A549 (cell line): ENCODE measurements at regions not wholly inside any gene's neighbourhood (a gene's known extent, or its start where the extent isn't known, plus 50 kb on each side); places are given as distances from the start of the nearest gene placed in this dataset.

Experiments
- ATAC-seq, 2 experiments: fragments of 200-7000 bp in 1 of 2; fragments of >200 bp in 1 of 2; cut with Nextera tagmentation in 1 of 2; cut with Tn5 transposase in 1 of 2; 3 replicates each; pipeline versions ENCODE4 v1.8.0 to v1.9.1; 2018 to 2020; ENCODE audit warnings: mild to moderate bottlenecking in 1 of 2, moderate library complexity in 1 of 2
- CTCF ChIA-PET: fragments of 300-600 bp; sonication (Branson Sonifier 250); formaldehyde crosslinking; extraction: SDS; loops from one replicate; lab custom pipeline; 2021; ENCODE audit warnings: antibody characterized with exemption, inconsistent platforms; lab: Yijun Ruan, JAX
- POLR2A ChIA-PET: fragments of 350-600 bp; formaldehyde crosslinking; extraction: SDS; loops from one replicate; lab custom pipeline; 2021; ENCODE audit warnings: antibody characterized with exemption, inconsistent platforms; lab: Yijun Ruan, JAX
- DNase-seq, 2 experiments: peaks; one replicate each; pipeline versions ENCODE4 v3.0.0 to v3.0.0-alpha.2; 2011 to 2016; ENCODE audit warnings: low read depth in 1 of 2, low spot score in 1 of 2
- FAIRE-seq: peaks from 2 replicates; lab custom pipeline; 2011; peaks lifted over from hg19 to GRCh38; lab: Jason Lieb, UNC
- H3K27ac ChIP-seq, 2 experiments: fragments of >200 bp; sonication (Bioruptor Twin); formaldehyde crosslinking; 3 replicates each; pipeline ENCODE4 v1.5.1; 2016 to 2017
- H3K4me1 ChIP-seq: fragments of >200 bp; sonication (Bioruptor Twin); formaldehyde crosslinking; 3 replicates; pipeline ENCODE4 v1.6.1; 2016
- H3K4me2 ChIP-seq: fragments of >200 bp; sonication (Bioruptor Twin); formaldehyde crosslinking; 3 replicates; pipeline ENCODE4 v1.6.1; 2016
- H3K4me3 ChIP-seq: fragments of >200 bp; sonication (Bioruptor Twin); formaldehyde crosslinking; 3 replicates; pipeline ENCODE4 v1.5.1; 2016
- H3K9me3 ChIP-seq: fragments of >200 bp; sonication (Bioruptor Twin); formaldehyde crosslinking; 3 replicates; pipeline ENCODE4 v1.6.1; 2016
- CHD2 ChIP-seq: fragments of 150-350 bp; IDR thresholded peaks from 2 replicates; pipeline ENCODE4 v1.6.1; 2014; ENCODE audit warnings: low read length; ENCODE audit not compliant: partially characterized antibody
- EHF ChIP-seq: fragments of 250-450 bp; sonication (Bioruptor Pico); IDR thresholded peaks from 2 replicates; pipeline ENCODE4 v1.5.0; 2020; ENCODE audit warnings: mild to moderate bottlenecking
- EP300 ChIP-seq, 2 experiments: fragments of >200 bp; sonication (Bioruptor Twin); formaldehyde crosslinking; IDR thresholded peaks; 2 replicates in 1 of 2; 3 replicates in 1 of 2; pipeline ENCODE4 v1.6.1; 2016 to 2017
- FOSB ChIP-seq: fragments of 250-450 bp; sonication (Bioruptor Pico); IDR thresholded peaks from 2 replicates; pipeline ENCODE4 v1.5.0; 2020; ENCODE audit warnings: mild to moderate bottlenecking, moderate library complexity
- HDAC2 ChIP-seq: fragments of 200-600 bp; sonication (generic); IDR thresholded peaks from 2 replicates; pipeline ENCODE4 v1.6.1; 2016
- HEYL ChIP-seq: fragments of 250-450 bp; sonication (Bioruptor Pico); IDR thresholded peaks from 2 replicates; pipeline ENCODE4 v1.8.0; 2021; ENCODE audit warnings: mild to moderate bottlenecking, moderate library complexity
- JUNB ChIP-seq: fragments of >200 bp; sonication (Bioruptor Twin); formaldehyde crosslinking; IDR thresholded peaks from 2 replicates; pipeline ENCODE4 v1.6.1; 2016
- MYC ChIP-seq: IDR thresholded peaks from 2 replicates; pipeline ENCODE4 v1.6.1; 2012; ENCODE audit warnings: mild to moderate bottlenecking, inconsistent platforms, low read length, improper control_type of control experiment, borderline replicate concordance
- POLR2AphosphoS2 ChIP-seq: conservative IDR thresholded peaks from 2 replicates; pipeline ENCODE4 v1.6.1; 2012; ENCODE audit warnings: low read length, improper control_type of control experiment, inconsistent platforms
- RARB ChIP-seq: fragments of 250-450 bp; sonication (Bioruptor Pico); IDR thresholded peaks from 2 replicates; pipeline ENCODE4 v1.8.0; 2021; ENCODE audit warnings: mild to moderate bottlenecking, moderate library complexity
- RFX5 ChIP-seq: fragments of 450-650 bp; IDR thresholded peaks from 2 replicates; pipeline ENCODE4 v1.7.1; 2014; ENCODE audit warnings: antibody characterized with exemption, mild to moderate bottlenecking, moderate library complexity
- SMC3 ChIP-seq: fragments of >200 bp; sonication (Bioruptor Twin); formaldehyde crosslinking; IDR thresholded peaks from 3 replicates; pipeline ENCODE4 v1.6.1; 2018; ENCODE audit warnings: inconsistent platforms
- TFCP2L1 ChIP-seq: fragments of 250-450 bp; sonication (Bioruptor Pico); IDR thresholded peaks from 2 replicates; pipeline ENCODE4 v1.5.0; 2021; ENCODE audit warnings: mild to moderate bottlenecking
- ZC3H11A ChIP-seq: fragments of 450-650 bp; IDR thresholded peaks from 2 replicates; pipeline ENCODE4 v1.6.1; 2014; ENCODE audit warnings: antibody characterized with exemption, mild to moderate bottlenecking
- ZSCAN20 ChIP-seq: fragments of 250-450 bp; sonication (Bioruptor Pico); IDR thresholded peaks from 2 replicates; pipeline ENCODE4 v1.8.0; 2022; ENCODE audit warnings: mild to moderate bottlenecking, moderate library complexity
- WGBS: methylation state at CpG from one replicate; pipeline ENCODE4 v1.1.6; 2017; ENCODE audit errors: missing lambda C conversion rate; 5-methylcytosine and 5-hydroxymethylcytosine counted together
- TF ChIP-seq, protein P1 (sequence below): fragments of >200 bp; sonication (Bioruptor Twin); formaldehyde crosslinking; IDR thresholded peaks from 3 replicates; pipeline ENCODE4 v1.6.1; 2016
- TF ChIP-seq, protein P2 (sequence below): fragments of 450-650 bp; IDR thresholded peaks from 2 replicates; pipeline ENCODE4 v1.6.1; 2014; ENCODE audit warnings: antibody characterized with exemption
- TF ChIP-seq, protein P3 (sequence below): fragments of 250-450 bp; sonication (Bioruptor Pico); IDR thresholded peaks from 2 replicates; pipeline ENCODE4 v1.5.0; 2021; ENCODE audit warnings: mild to moderate bottlenecking, moderate library complexity, borderline replicate concordance
- TF ChIP-seq, protein P4 (sequence below): IDR thresholded peaks from 2 replicates; pipeline ENCODE4 v1.6.1; 2012
- TF ChIP-seq, protein P5 (sequence below): fragments of 250-450 bp; sonication (Bioruptor Pico); IDR thresholded peaks from 2 replicates; pipeline ENCODE4 v1.5.0; 2020; ENCODE audit warnings: low read depth, mild to moderate bottlenecking, moderate library complexity

DNA sequence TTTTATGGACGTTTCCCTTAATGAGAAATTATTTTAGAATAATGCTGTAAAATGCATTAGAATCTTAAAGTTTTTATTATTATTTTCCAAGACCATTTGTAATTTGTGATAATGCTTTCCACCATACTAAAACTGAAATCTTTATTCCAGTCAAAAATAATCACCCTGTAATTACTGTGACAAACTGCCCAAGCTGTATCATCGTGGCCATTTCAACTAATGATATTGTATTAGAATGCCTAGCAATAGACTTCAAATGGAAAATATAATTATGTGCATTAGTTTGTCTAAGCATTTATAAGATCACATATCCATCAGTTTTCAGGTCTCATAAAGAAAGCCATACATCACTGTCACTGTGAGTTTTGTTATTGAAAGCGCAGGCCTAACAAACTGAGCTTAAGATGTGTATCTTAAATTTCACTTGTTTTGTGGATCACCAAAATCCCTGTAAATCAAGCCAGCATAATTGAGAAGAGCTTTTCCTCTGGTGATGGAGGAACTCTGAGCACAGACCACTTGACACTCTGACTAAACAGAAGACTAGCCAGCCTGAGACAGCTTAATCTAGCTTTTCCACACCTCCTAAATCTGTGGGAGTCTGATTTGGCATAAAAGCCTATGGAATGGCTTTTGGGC lies 1312.2 kb upstream of the ACVR2A start:
- POLR2A ChIA-PET = interaction anchor here (0.5 kb wide), 1 partner anchor 8 kb away, joined by 5 read pairs; no protein-coding TSS in a partner anchor
- FAIRE-seq (no peak), DNase-seq (no peak), ATAC-seq (no peak)
- no peaks in the 10 kb centered on the region for H3K4me1 ChIP-seq
- H3K27ac ChIP-seq = no peak overlapping the region
- H3K4me2 ChIP-seq = no peak overlapping the region
- CTCF ChIA-PET = no interaction called here
- TF ChIP-seq, protein P1, sequence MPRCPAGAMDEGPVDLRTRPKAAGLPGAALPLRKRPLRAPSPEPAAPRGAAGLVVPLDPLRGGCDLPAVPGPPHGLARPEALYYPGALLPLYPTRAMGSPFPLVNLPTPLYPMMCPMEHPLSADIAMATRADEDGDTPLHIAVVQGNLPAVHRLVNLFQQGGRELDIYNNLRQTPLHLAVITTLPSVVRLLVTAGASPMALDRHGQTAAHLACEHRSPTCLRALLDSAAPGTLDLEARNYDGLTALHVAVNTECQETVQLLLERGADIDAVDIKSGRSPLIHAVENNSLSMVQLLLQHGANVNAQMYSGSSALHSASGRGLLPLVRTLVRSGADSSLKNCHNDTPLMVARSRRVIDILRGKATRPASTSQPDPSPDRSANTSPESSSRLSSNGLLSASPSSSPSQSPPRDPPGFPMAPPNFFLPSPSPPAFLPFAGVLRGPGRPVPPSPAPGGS = no peak
- TF ChIP-seq HDAC2 (no peak), RARB (CRISPR knock-in tag) (no peak), ZC3H11A (no peak), CHD2 (no peak), SMC3 (no peak), MYC (no peak), HEYL (no peak)
- TF ChIP-seq, protein P2, sequence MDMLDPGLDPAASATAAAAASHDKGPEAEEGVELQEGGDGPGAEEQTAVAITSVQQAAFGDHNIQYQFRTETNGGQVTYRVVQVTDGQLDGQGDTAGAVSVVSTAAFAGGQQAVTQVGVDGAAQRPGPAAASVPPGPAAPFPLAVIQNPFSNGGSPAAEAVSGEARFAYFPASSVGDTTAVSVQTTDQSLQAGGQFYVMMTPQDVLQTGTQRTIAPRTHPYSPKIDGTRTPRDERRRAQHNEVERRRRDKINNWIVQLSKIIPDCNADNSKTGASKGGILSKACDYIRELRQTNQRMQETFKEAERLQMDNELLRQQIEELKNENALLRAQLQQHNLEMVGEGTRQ = no peak
- TF ChIP-seq, protein P3, sequence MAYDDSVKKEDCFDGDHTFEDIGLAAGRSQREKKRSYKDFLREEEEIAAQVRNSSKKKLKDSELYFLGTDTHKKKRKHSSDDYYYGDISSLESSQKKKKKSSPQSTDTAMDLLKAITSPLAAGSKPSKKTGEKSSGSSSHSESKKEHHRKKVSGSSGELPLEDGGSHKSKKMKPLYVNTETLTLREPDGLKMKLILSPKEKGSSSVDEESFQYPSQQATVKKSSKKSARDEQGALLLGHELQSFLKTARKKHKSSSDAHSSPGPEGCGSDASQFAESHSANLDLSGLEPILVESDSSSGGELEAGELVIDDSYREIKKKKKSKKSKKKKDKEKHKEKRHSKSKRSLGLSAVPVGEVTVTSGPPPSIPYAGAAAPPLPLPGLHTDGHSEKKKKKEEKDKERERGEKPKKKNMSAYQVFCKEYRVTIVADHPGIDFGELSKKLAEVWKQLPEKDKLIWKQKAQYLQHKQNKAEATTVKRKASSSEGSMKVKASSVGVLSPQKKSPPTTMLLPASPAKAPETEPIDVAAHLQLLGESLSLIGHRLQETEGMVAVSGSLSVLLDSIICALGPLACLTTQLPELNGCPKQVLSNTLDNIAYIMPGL (CRISPR knock-in tag) = no peak
- TF ChIP-seq, protein P4, sequence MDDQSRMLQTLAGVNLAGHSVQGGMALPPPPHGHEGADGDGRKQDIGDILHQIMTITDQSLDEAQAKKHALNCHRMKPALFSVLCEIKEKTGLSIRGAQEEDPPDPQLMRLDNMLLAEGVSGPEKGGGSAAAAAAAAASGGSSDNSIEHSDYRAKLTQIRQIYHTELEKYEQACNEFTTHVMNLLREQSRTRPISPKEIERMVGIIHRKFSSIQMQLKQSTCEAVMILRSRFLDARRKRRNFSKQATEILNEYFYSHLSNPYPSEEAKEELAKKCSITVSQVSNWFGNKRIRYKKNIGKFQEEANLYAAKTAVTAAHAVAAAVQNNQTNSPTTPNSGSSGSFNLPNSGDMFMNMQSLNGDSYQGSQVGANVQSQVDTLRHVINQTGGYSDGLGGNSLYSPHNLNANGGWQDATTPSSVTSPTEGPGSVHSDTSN = no peak
- WGBS = 54% methylated on average over 3 of the region's 3 CpGs
- no peak overlapping the region for H3K4me3 ChIP-seq
- no peaks in the 10 kb centered on the region for H3K9me3 ChIP-seq

DNA sequence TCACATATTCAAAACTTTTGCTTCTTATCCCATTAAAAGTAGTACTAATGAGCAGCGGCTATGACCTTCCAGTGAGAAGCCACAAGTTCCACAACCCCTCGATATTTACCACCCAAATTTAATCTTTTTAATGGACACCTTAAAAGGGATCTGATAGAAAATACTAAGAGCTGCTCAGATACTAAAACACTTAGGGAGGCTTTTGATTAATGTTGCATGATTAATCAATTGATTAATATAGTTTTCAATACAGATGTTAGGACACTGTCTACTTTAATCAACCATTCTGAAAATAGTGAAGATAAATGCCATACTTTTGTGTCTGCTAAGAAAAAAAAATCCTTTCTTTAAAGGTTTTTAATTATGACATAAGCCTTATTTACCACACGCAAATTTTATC lies 1312.8 kb upstream of the ACVR2A start:
- FAIRE-seq = no peak
- no peak for TF ChIP-seq TFCP2L1 (CRISPR knock-in tag)
- TF ChIP-seq HDAC2 = no peak
- TF ChIP-seq, protein P1 = no peak
- no peak for TF ChIP-seq RARB (CRISPR knock-in tag)
- TF ChIP-seq ZSCAN20 (CRISPR knock-in tag) = no peak
- TF ChIP-seq, protein P5, sequence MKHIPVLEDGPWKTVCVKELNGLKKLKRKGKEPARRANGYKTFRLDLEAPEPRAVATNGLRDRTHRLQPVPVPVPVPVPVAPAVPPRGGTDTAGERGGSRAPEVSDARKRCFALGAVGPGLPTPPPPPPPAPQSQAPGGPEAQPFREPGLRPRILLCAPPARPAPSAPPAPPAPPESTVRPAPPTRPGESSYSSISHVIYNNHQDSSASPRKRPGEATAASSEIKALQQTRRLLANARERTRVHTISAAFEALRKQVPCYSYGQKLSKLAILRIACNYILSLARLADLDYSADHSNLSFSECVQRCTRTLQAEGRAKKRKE (CRISPR knock-in tag) = no peak
- TF ChIP-seq EP300 (IDR thresholded peaks at IDR 0.05) = no peak
- no peak for TF ChIP-seq JUNB
- no peak for TF ChIP-seq SMC3
- no peak for TF ChIP-seq RFX5
- no peak for TF ChIP-seq POLR2AphosphoS2
- TF ChIP-seq FOSB (CRISPR knock-in tag) = no peak
- no peak for TF ChIP-seq EHF (CRISPR knock-in tag)
- ATAC-seq = no peak
- H3K4me3 ChIP-seq = no peak overlapping the region
- CTCF ChIA-PET = no interaction called here
- no peaks in the 10 kb centered on the region for H3K4me1 ChIP-seq
- WGBS = 65% methylated on average over 3 of the region's 3 CpGs
- H3K9me3 ChIP-seq = no peaks in the 10 kb centered on the region
- H3K4me2 ChIP-seq = no peak overlapping the region
- POLR2A ChIA-PET = no interaction called here
- no peak for DNase-seq
- no peak overlapping the region for H3K27ac ChIP-seq
